ENCODE measurements at regions not wholly inside any gene's neighbourhood (a gene's known extent, or its start where the extent isn't known, plus 50 kb on each side); places are given as distances from the start of the nearest gene placed in this dataset.

DNA sequence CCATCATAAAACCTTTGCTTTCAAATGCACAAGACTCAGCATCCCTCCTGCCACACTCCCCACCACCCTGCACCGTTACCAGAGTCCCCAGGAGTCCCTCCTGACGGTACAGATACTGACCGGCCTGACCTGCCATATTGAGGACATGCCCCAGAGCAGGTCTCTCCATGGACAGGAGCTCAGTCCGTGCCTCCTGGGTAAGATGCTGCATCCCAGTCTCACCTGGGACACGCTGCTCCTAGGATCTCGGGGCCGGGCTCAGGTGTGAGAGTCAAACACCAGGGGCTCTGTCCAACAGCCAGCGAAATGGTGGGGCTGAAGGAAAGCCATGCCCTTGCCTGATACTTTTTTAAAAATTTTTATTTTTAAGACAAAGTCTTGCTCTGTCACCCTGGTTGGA, 328.3 kb downstream of the SHANK2 start:
- H3K9ac ChIP-seq (ENCODE audit: low read depth in 1 of 2, low read length in 2 of 2) = no peak overlapping the region
- H3K36me3 ChIP-seq (ENCODE audit: control insufficient read depth in 4 of 4, insufficient read depth in 3 of 4, low read depth in 1 of 4, low read length in 3 of 4) = peaks cover 0 to 7% (median 3%) of the 10 kb centered on the region in 4 donors
- H3K9me3 ChIP-seq (ENCODE audit: control insufficient read depth in 4 of 4, low read length in 3 of 4) = peaks cover 0 to 14% (median 2%) of the 10 kb centered on the region in 4 donors
- 96% methylated on average over 8 of the region's 8 CpGs for WGBS
- H3K4me3 ChIP-seq (ENCODE audit: low read depth in 1 of 3, low read length in 3 of 3) = no peak overlapping the region
- no peak overlapping the region for H3K27ac ChIP-seq (ENCODE audit: low read depth in 1 of 2, low read length in 2 of 2)
- TF ChIP-seq SP1 (IDR thresholded peaks at IDR 0.05) (no peak), FOXA1 (IDR thresholded peaks at IDR 0.05) (no peak), EGR1 (IDR thresholded peaks at IDR 0.05; ENCODE audit: low read depth in 2 of 2) (no peak), GABPA (IDR thresholded peaks at IDR 0.05 in 1 of 2, conservative IDR thresholded peaks at IDR 0.05 in 1 of 2) (no peak), RXRA (IDR thresholded peaks at IDR 0.05) (no peak)
- no peaks in the 10 kb centered on the region for H3K4me1 ChIP-seq (ENCODE audit: control insufficient read depth in 4 of 4, insufficient read depth in 4 of 4, low read length in 3 of 4)
- H3K27me3 ChIP-seq (ENCODE audit: control insufficient read depth in 4 of 4, insufficient read depth in 4 of 4, low read length in 3 of 4) = no peaks in the 10 kb centered on the region
- DNase-seq (ENCODE audit: low spot score) = no peak

DNA sequence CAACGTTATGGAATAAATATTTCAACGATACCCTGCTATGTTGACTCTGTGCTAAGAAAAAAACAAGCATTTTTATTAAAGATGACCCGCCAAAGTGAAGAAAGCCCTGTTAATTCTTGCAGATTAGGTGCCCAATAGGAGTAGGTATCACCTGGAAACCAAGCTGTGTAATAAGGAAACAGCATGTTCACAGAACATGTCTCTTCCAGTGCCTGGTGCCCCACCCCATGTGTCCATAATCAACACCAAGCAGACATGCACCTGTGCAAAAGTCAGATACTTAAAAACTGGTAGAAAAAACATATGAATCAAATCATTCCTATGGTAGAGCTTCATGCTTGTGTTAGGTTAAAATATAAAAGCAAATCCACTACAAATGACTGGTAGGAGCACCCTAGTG, 327.1 kb downstream of the SHANK2 start:
- no peak for TF ChIP-seq SP1 (IDR thresholded peaks at IDR 0.05)
- no peak for TF ChIP-seq TAF1 (conservative IDR thresholded peaks at IDR 0.05)
- no peak for TF ChIP-seq EGR1 (IDR thresholded peaks at IDR 0.05; ENCODE audit: low read depth in 2 of 2)
- no peak for TF ChIP-seq RAD21 (IDR thresholded peaks at IDR 0.05)
- TF ChIP-seq, protein P1, sequence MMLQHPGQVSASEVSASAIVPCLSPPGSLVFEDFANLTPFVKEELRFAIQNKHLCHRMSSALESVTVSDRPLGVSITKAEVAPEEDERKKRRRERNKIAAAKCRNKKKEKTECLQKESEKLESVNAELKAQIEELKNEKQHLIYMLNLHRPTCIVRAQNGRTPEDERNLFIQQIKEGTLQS (IDR thresholded peaks at IDR 0.05) = no peak
- TF ChIP-seq FOXA2 (IDR thresholded peaks at IDR 0.05) = no peak
- Histone ChIP-seq H3K27me3 (ENCODE audit: control insufficient read depth in 4 of 4, insufficient read depth in 4 of 4, low read length in 3 of 4) (no peaks in the 10 kb centered on the region), H3K27ac (ENCODE audit: low read depth in 1 of 2, low read length in 2 of 2) (no peak overlapping the region), H3K9me3 (ENCODE audit: control insufficient read depth in 4 of 4, low read length in 3 of 4) (peaks cover 0 to 17% (median 2%) of the 10 kb centered on the region in 4 donors), H3K4me3 (ENCODE audit: low read depth in 1 of 3, low read length in 3 of 3) (no peak overlapping the region), H3K36me3 (ENCODE audit: control insufficient read depth in 4 of 4, insufficient read depth in 3 of 4, low read depth in 1 of 4, low read length in 3 of 4) (peaks cover 0 to 7% (median 5%) of the 10 kb centered on the region in 4 donors), H3K4me1 (ENCODE audit: control insufficient read depth in 4 of 4, insufficient read depth in 4 of 4, low read length in 3 of 4) (no peaks in the 10 kb centered on the region), H3K9ac (ENCODE audit: low read depth in 1 of 2, low read length in 2 of 2) (no peak overlapping the region)
- DNase-seq (ENCODE audit: low spot score) = no peak
- WGBS = 80% methylated on average over 3 of the region's 3 CpGs

DNA sequence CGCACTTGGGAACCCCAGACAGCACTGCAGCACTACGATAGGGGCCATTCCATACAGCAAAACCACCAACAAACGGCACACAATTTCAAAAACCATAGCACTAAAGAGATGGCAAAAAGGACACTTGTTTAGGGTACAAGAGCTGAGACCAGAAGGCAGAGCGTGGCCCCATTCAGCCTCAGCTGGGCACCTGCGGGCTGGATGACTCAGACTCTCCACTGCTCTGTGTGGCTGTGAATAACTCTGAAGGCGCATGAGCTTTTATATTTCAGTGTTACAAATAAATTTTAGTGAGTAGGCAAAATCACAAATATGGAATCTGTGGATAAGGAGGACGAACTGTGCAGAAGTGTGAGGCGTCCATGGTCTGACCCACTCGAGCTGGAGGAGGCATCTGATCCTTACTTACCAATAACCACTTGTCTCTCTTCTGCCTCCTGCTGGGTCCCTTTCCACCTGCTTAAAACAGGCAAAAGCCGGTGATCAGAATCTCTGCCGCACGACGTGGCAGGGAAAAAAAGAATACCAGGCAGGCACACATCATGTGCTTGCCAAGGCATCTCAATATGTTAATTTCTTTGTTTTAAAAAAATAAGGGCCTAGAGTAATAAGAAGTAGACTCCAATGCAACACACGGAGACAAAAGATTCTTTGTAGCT, 325.7 kb downstream of the SHANK2 start:
- 94% methylated on average over 14 of the region's 14 CpGs for WGBS
- H3K4me3 ChIP-seq (ENCODE audit: low read depth in 1 of 3, low read length in 3 of 3) = no peak overlapping the region
- H3K9ac ChIP-seq (ENCODE audit: low read depth in 1 of 2, low read length in 2 of 2) = no peak overlapping the region
- DNase-seq (ENCODE audit: low spot score) = no peak
- H3K9me3 ChIP-seq (ENCODE audit: control insufficient read depth in 4 of 4, low read length in 3 of 4) = peaks cover 0 to 11% (median 1%) of the 10 kb centered on the region in 4 donors
- H3K27me3 ChIP-seq (ENCODE audit: control insufficient read depth in 4 of 4, insufficient read depth in 4 of 4, low read length in 3 of 4) = no peaks in the 10 kb centered on the region
- H3K27ac ChIP-seq (ENCODE audit: low read depth in 1 of 2, low read length in 2 of 2) = no peak overlapping the region
- peaks cover 0 to 7% (median 3%) of the 10 kb centered on the region in 4 donors for H3K36me3 ChIP-seq (ENCODE audit: control insufficient read depth in 4 of 4, insufficient read depth in 3 of 4, low read depth in 1 of 4, low read length in 3 of 4)
- no peaks in the 10 kb centered on the region for H3K4me1 ChIP-seq (ENCODE audit: control insufficient read depth in 4 of 4, insufficient read depth in 4 of 4, low read length in 3 of 4)
- TF ChIP-seq JUND (IDR thresholded peaks at IDR 0.05) = no peak
- TF ChIP-seq, protein P2, sequence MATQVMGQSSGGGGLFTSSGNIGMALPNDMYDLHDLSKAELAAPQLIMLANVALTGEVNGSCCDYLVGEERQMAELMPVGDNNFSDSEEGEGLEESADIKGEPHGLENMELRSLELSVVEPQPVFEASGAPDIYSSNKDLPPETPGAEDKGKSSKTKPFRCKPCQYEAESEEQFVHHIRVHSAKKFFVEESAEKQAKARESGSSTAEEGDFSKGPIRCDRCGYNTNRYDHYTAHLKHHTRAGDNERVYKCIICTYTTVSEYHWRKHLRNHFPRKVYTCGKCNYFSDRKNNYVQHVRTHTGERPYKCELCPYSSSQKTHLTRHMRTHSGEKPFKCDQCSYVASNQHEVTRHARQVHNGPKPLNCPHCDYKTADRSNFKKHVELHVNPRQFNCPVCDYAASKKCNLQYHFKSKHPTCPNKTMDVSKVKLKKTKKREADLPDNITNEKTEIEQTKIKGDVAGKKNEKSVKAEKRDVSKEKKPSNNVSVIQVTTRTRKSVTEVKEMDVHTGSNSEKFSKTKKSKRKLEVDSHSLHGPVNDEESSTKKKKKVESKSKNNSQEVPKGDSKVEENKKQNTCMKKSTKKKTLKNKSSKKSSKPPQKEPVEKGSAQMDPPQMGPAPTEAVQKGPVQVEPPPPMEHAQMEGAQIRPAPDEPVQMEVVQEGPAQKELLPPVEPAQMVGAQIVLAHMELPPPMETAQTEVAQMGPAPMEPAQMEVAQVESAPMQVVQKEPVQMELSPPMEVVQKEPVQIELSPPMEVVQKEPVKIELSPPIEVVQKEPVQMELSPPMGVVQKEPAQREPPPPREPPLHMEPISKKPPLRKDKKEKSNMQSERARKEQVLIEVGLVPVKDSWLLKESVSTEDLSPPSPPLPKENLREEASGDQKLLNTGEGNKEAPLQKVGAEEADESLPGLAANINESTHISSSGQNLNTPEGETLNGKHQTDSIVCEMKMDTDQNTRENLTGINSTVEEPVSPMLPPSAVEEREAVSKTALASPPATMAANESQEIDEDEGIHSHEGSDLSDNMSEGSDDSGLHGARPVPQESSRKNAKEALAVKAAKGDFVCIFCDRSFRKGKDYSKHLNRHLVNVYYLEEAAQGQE (IDR thresholded peaks at IDR 0.05) = no peak
- TF ChIP-seq YY1 (IDR thresholded peaks at IDR 0.05) = no peak
- TF ChIP-seq NR2F2 (IDR thresholded peaks at IDR 0.05) = no peak

Measured in liver (tissue), 7 donors.